Fibroblast of skin of right biceps (primary cell): ENCODE measurements at regions not wholly inside any gene's neighbourhood (a gene's known extent, or its start where the extent isn't known, plus 50 kb on each side); places are given as distances from the start of the nearest gene placed in this dataset.
"Not testable (repeated sequence)": the region's sequence is repeated elsewhere in the genome, so short reads cannot be mapped to it uniquely, and the experiment has no call there.

Experiments
- DNase-seq: peaks from one replicate; pipeline ENCODE4 v3.0.0-alpha.2; 2013

- no peak for DNase-seq
Observed at GRCh38 chr2:7693246-7694075, 776.2 kb downstream of the RNF144A start.

- no peak for DNase-seq
Observed at GRCh38 chr2:7694076-7694985, 777.1 kb downstream of the RNF144A start.

GRCh38 chr2:7696556-7696955, 779.3 kb downstream of the RNF144A start:
- not testable (repeated sequence) for DNase-seq

- no peak for DNase-seq
Observed at GRCh38 chr2:7697052-7697451, 779.8 kb downstream of the RNF144A start.

GRCh38 chr2:7701791-7702190, 784.6 kb downstream of the RNF144A start:
- peak; percentile 74 for DNase-seq

GRCh38 chr2:7703048-7703447, 785.8 kb downstream of the RNF144A start:
- DNase-seq: no peak

- DNase-seq: peak; percentile 11
Observed at GRCh38 chr2:7703543-7704144, 786.4 kb downstream of the RNF144A start.

GRCh38 chr2:7704296-7704865, 787.2 kb downstream of the RNF144A start:
- DNase-seq: peak; percentile 11

GRCh38 chr2:7706791-7707190, 789.6 kb downstream of the RNF144A start:
- DNase-seq: peak; percentile 12

- peak; percentile 93 for DNase-seq
Observed at GRCh38 chr2:7707723-7708122, 790.5 kb downstream of the RNF144A start.

GRCh38 chr2:7709907-7710306, 792.7 kb downstream of the RNF144A start:
- DNase-seq: peak; percentile 69

- DNase-seq: no peak
Observed at GRCh38 chr2:7711167-7711566, 794.0 kb downstream of the RNF144A start.

GRCh38 chr2:7719876-7720275, 802.7 kb downstream of the RNF144A start:
- DNase-seq: no peak

GRCh38 chr2:7721413-7721995, 804.3 kb downstream of the RNF144A start:
- no peak for DNase-seq

GRCh38 chr2:7722212-7722910, 805.1 kb downstream of the RNF144A start:
- no peak for DNase-seq

- DNase-seq: no peak
Observed at GRCh38 chr2:7724336-7724735, 807.1 kb downstream of the RNF144A start.

GRCh38 chr2:7725171-7725849, 808.1 kb downstream of the RNF144A start:
- peak; percentile 51 for DNase-seq

GRCh38 chr2:7725850-7726242, 808.6 kb downstream of the RNF144A start:
- DNase-seq: peak; percentile 75

GRCh38 chr2:7726989-7727388, 809.8 kb downstream of the RNF144A start:
- DNase-seq: no peak

- DNase-seq: no peak
Observed at GRCh38 chr2:7728388-7728787, 811.2 kb downstream of the RNF144A start.

- no peak for DNase-seq
Observed at GRCh38 chr2:7730449-7730848, 813.2 kb downstream of the RNF144A start.
